Osteoblast (primary cell): ENCODE measurements at regions not wholly inside any gene's neighbourhood (a gene's known extent, or its start where the extent isn't known, plus 50 kb on each side); places are given as distances from the start of the nearest gene placed in this dataset.

Experiments
- DNase-seq: peaks from one replicate; pipeline ENCODE4 v3.0.0; 2011; ENCODE audit warnings: low spot score, mixed read lengths; ENCODE audit not compliant: insufficient read length; ENCODE audit errors: missing footprints
- H2AFZ ChIP-seq: 2 replicates; pipeline ENCODE4 v1.6.0; 2011; ENCODE audit warnings: mild to moderate bottlenecking, low read length
- H3K27ac ChIP-seq: 2 replicates; pipeline ENCODE4 v1.5.1; 2011; ENCODE audit warnings: mild to moderate bottlenecking, low read depth, low read length, moderate library complexity
- H3K27me3 ChIP-seq: 2 replicates; pipeline ENCODE4 v1.6.0; 2012; ENCODE audit warnings: mild to moderate bottlenecking, control low read depth, inconsistent platforms, low read length, moderate library complexity; ENCODE audit not compliant: insufficient read depth
- H3K36me3 ChIP-seq: 2 replicates; pipeline ENCODE4 v1.5.1; 2011; ENCODE audit warnings: mild to moderate bottlenecking, low read length, control low read depth, moderate library complexity; ENCODE audit not compliant: insufficient read depth
- H3K4me1 ChIP-seq: 2 replicates; pipeline ENCODE4 v1.5.1; 2011; ENCODE audit warnings: mild to moderate bottlenecking, low read length, control low read depth, moderate library complexity; ENCODE audit not compliant: insufficient read depth
- H3K4me2 ChIP-seq: 2 replicates; pipeline ENCODE4 v1.6.0; 2011; ENCODE audit warnings: mild to moderate bottlenecking, low read length; ENCODE audit not compliant: insufficient read depth
- H3K4me3 ChIP-seq: fragments of 200-600 bp; sonication (generic); 3 replicates; pipeline ENCODE4 v1.5.1; 2012; ENCODE audit warnings: mild to moderate bottlenecking, low read length, inconsistent platforms; ENCODE audit not compliant: insufficient read depth
- H3K79me2 ChIP-seq: 2 replicates; pipeline ENCODE4 v1.6.0; 2012; ENCODE audit warnings: mild to moderate bottlenecking, low read length, control low read depth, inconsistent platforms; ENCODE audit not compliant: insufficient read depth
- H3K9me3 ChIP-seq: 2 replicates; pipeline ENCODE4 v1.5.1; 2011; ENCODE audit warnings: low read depth, low read length, control low read depth
- H4K20me1 ChIP-seq: 2 replicates; pipeline ENCODE4 v1.6.0; 2012; ENCODE audit warnings: mild to moderate bottlenecking, low read length, control low read depth; ENCODE audit not compliant: insufficient read depth
- CTCF ChIP-seq: IDR thresholded peaks from 2 replicates; pipeline ENCODE4 v1.5.1; 2011; ENCODE audit warnings: mild to moderate bottlenecking, low read depth, low read length, moderate library complexity; ENCODE audit errors: extremely low read depth

GRCh38 chr6:100115407-100116101 is 121.5 kb upstream of the MCHR2 start:
- H3K4me1 ChIP-seq, result no peaks in the 10 kb centered on the region
- no peak overlapping the region for H2AFZ ChIP-seq
- H3K36me3 ChIP-seq, result no peaks in the 10 kb centered on the region
- no peak for DNase-seq
- H3K79me2 ChIP-seq, result no peaks in the 10 kb centered on the region
- H3K4me2 ChIP-seq, result no peak overlapping the region
- H4K20me1 ChIP-seq, result no peaks in the 10 kb centered on the region
- peaks cover 20% of the 10 kb centered on the region for H3K27me3 ChIP-seq
- H3K9me3 ChIP-seq, result no peaks in the 10 kb centered on the region
- no peak overlapping the region for H3K27ac ChIP-seq
- TF ChIP-seq CTCF, result no peak
- no peak overlapping the region for H3K4me3 ChIP-seq

- Histone ChIP-seq H3K79me2 (no peaks in the 10 kb centered on the region), H3K4me2 (no peak overlapping the region), H4K20me1 (no peaks in the 10 kb centered on the region), H3K9me3 (no peaks in the 10 kb centered on the region), H2AFZ (no peak overlapping the region), H3K4me3 (no peak overlapping the region), H3K36me3 (no peaks in the 10 kb centered on the region), H3K4me1 (no peaks in the 10 kb centered on the region), H3K27me3 (peaks cover 23% of the 10 kb centered on the region), H3K27ac (no peak overlapping the region)
- TF ChIP-seq CTCF, result no peak
- DNase-seq, result no peak
Observed at GRCh38 chr6:100112855-100113508, 119.0 kb upstream of the MCHR2 start.

GRCh38 chr6:100105919-100106529 is 112.0 kb upstream of the MCHR2 start:
- no peaks in the 10 kb centered on the region for H4K20me1 ChIP-seq
- H3K27me3 ChIP-seq, result peaks cover 11% of the 10 kb centered on the region
- TF ChIP-seq CTCF, result no peak
- no peaks in the 10 kb centered on the region for H3K4me1 ChIP-seq
- H3K27ac ChIP-seq, result no peak overlapping the region
- H3K79me2 ChIP-seq, result no peaks in the 10 kb centered on the region
- no peak for DNase-seq
- no peaks in the 10 kb centered on the region for H3K36me3 ChIP-seq
- no peaks in the 10 kb centered on the region for H3K9me3 ChIP-seq
- H2AFZ ChIP-seq, result peak overlapping the region; percentile 40
- no peak overlapping the region for H3K4me3 ChIP-seq
- H3K4me2 ChIP-seq, result peak overlapping the region; percentile 47

- Histone ChIP-seq H3K4me1 (no peaks in the 10 kb centered on the region), H3K36me3 (no peaks in the 10 kb centered on the region), H3K27me3 (peaks cover 3% of the 10 kb centered on the region), H3K4me3 (no peak overlapping the region), H3K4me2 (no peak overlapping the region), H3K9me3 (no peaks in the 10 kb centered on the region), H4K20me1 (no peaks in the 10 kb centered on the region), H2AFZ (no peak overlapping the region), H3K27ac (no peak overlapping the region), H3K79me2 (no peaks in the 10 kb centered on the region)
- DNase-seq, result no peak
- TF ChIP-seq CTCF, result no peak
Observed at GRCh38 chr6:100105138-100105537, 111.1 kb upstream of the MCHR2 start.
